Mucosa of descending colon (tissue), 3 donors: ENCODE measurements at regions not wholly inside any gene's neighbourhood (a gene's known extent, or its start where the extent isn't known, plus 50 kb on each side); places are given as distances from the start of the nearest gene placed in this dataset.

ENCODE experiments used
- ATAC-seq: fragments of 200-7000 bp; cut with Tn5 transposase; one replicate; pipeline ENCODE4 v1.9.1; 2020; ENCODE audit warnings: mild to moderate bottlenecking, moderate library complexity
- DNase-seq, 3 donors: peaks; one replicate each; pipeline ENCODE4 v3.0.0-alpha.2; 2020
- H3K36me3 ChIP-seq: fragments of 200-600 bp; one replicate; pipeline ENCODE4 v1.8.0; 2021; ENCODE audit warnings: low read depth, mild to moderate bottlenecking
- H3K4me1 ChIP-seq: fragments of 200-600 bp; one replicate; pipeline ENCODE4 v1.8.0; 2021; ENCODE audit warnings: low read depth, mild to moderate bottlenecking
- H3K4me3 ChIP-seq: fragments of 200-600 bp; one replicate; pipeline ENCODE4 v1.8.0; 2021; ENCODE audit warnings: mild to moderate bottlenecking
- H3K9me3 ChIP-seq: fragments of 200-600 bp; one replicate; pipeline ENCODE4 v1.8.0; 2021; ENCODE audit warnings: mild to moderate bottlenecking
- CTCF ChIP-seq: fragments of 200-600 bp; IDR thresholded peaks from one replicate; pipeline ENCODE4 v1.8.0; 2022; ENCODE audit warnings: antibody characterized with exemption, mild to moderate bottlenecking
- intact Hi-C, 2 donors: fragments of 100-400 bp; cut with DNase I in 1 of 2; cut with micrococcal nuclease in 1 of 2; formaldehyde crosslinking; loops; one replicate each; pipeline versions ENCODE4 v1.11.0 to v1.11.1; 2022; cut with DNase I, micrococcal nuclease
- donor health status: DM: no; HTN: no; CAD: no; lungs with moderate emphysema.
- donor health status: DM: no; HTN: no; CAD: no.
- donor health status: DM: no; HTN: yes; CAD: no.

GRCh38 chr10:56662765-56663447 is 301.8 kb upstream of the ZWINT start:
- Histone ChIP-seq H3K9me3 (no peaks in the 10 kb centered on the region), H3K36me3 (no peaks in the 10 kb centered on the region), H3K4me1 (no peaks in the 10 kb centered on the region), H3K4me3 (no peak overlapping the region)
- TF ChIP-seq CTCF = no peak
- intact Hi-C loops = no loop called here
- ATAC-seq = no peak
- DNase-seq = no peak

GRCh38 chr10:56653289-56653688 is 292.2 kb upstream of the ZWINT start:
- no peak for TF ChIP-seq CTCF
- no peaks in the 10 kb centered on the region for H3K36me3 ChIP-seq
- H3K4me1 ChIP-seq = no peaks in the 10 kb centered on the region
- DNase-seq (no peak), ATAC-seq (no peak)
- H3K9me3 ChIP-seq = peaks cover 16% of the 10 kb centered on the region
- intact Hi-C loops = no loop called here
- no peak overlapping the region for H3K4me3 ChIP-seq

GRCh38 chr10:56646329-56647111 is 285.5 kb upstream of the ZWINT start:
- H3K4me1 ChIP-seq = no peaks in the 10 kb centered on the region
- no peak for ATAC-seq
- no peaks in the 10 kb centered on the region for H3K9me3 ChIP-seq
- DNase-seq = no peak
- no peak for TF ChIP-seq CTCF
- H3K36me3 ChIP-seq = no peaks in the 10 kb centered on the region
- intact Hi-C loops = no loop called here
- H3K4me3 ChIP-seq = no peak overlapping the region

GRCh38 chr10:56633876-56634452 is 272.9 kb upstream of the ZWINT start:
- H3K9me3 ChIP-seq = peaks cover 8% of the 10 kb centered on the region
- H3K36me3 ChIP-seq = no peaks in the 10 kb centered on the region
- intact Hi-C loops = no loop called here
- DNase-seq (no peak), ATAC-seq (peak; percentile 34)
- TF ChIP-seq CTCF = no peak
- H3K4me3 ChIP-seq = no peak overlapping the region
- no peaks in the 10 kb centered on the region for H3K4me1 ChIP-seq

DNA sequence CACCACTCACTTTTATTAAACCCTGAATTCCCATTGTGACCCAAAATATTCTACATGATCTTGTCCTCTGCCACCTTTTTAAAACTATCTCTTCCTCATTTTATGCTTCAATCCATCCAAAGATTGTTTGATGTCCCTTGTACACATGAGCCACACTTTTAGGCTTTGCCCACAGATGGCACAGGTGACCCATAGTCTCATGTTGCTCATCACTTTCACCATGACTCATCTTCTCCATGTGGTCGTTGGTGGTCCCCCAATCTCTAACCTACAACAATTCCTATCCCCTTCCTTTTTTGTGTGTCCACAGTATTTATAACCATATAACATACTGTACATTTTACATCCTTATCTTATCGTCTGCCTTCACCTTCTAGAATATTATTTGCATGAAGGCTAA is 271.5 kb upstream of the ZWINT start:
- DNase-seq (no peak), ATAC-seq (no peak)
- Histone ChIP-seq H3K4me3 (no peak overlapping the region), H3K36me3 (no peaks in the 10 kb centered on the region), H3K9me3 (no peaks in the 10 kb centered on the region), H3K4me1 (no peaks in the 10 kb centered on the region)
- intact Hi-C loops = no loop called here
- TF ChIP-seq CTCF = no peak
